ENCODE measurements at regions not wholly inside any gene's neighbourhood (a gene's known extent, or its start where the extent isn't known, plus 50 kb on each side); places are given as distances from the start of the nearest gene placed in this dataset.

DNA sequence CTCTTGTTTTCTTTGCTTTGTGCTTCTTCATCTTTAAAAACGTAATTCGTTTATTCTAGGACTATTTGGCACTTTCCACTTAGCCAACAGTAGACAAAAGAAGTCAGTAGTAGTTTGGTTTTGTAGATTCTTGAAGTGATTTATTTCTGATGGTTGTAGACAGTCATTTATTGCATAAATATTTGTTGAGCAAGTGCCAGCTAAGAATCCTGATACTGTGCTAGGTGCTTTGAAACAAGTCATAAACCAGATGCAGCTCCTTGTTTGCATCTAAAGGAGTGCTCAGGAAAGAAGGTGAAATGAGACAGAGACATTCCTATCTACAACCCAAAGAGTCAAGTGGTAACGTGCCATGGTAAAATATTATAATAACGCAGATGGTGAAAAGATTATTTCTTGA lies 469.1 kb downstream of the GJA1 start:
- CTCF ChIA-PET: no interaction called here
- TF ChIP-seq HMGXB4 (CRISPR knock-in tag; IDR thresholded peaks at IDR 0.05; ENCODE audit: borderline replicate concordance): no peak
- TF ChIP-seq, protein P1, sequence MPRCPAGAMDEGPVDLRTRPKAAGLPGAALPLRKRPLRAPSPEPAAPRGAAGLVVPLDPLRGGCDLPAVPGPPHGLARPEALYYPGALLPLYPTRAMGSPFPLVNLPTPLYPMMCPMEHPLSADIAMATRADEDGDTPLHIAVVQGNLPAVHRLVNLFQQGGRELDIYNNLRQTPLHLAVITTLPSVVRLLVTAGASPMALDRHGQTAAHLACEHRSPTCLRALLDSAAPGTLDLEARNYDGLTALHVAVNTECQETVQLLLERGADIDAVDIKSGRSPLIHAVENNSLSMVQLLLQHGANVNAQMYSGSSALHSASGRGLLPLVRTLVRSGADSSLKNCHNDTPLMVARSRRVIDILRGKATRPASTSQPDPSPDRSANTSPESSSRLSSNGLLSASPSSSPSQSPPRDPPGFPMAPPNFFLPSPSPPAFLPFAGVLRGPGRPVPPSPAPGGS (IDR thresholded peaks at IDR 0.05): no peak
- TF ChIP-seq JUN (IDR thresholded peaks at IDR 0.05): no peak
- no peak for TF ChIP-seq HEYL (CRISPR knock-in tag; IDR thresholded peaks at IDR 0.05)
- TF ChIP-seq SREBF2 (IDR thresholded peaks at IDR 0.05): no peak
- TF ChIP-seq HOXB5 (CRISPR knock-in tag; IDR thresholded peaks at IDR 0.05): no peak
- TF ChIP-seq, protein P2, sequence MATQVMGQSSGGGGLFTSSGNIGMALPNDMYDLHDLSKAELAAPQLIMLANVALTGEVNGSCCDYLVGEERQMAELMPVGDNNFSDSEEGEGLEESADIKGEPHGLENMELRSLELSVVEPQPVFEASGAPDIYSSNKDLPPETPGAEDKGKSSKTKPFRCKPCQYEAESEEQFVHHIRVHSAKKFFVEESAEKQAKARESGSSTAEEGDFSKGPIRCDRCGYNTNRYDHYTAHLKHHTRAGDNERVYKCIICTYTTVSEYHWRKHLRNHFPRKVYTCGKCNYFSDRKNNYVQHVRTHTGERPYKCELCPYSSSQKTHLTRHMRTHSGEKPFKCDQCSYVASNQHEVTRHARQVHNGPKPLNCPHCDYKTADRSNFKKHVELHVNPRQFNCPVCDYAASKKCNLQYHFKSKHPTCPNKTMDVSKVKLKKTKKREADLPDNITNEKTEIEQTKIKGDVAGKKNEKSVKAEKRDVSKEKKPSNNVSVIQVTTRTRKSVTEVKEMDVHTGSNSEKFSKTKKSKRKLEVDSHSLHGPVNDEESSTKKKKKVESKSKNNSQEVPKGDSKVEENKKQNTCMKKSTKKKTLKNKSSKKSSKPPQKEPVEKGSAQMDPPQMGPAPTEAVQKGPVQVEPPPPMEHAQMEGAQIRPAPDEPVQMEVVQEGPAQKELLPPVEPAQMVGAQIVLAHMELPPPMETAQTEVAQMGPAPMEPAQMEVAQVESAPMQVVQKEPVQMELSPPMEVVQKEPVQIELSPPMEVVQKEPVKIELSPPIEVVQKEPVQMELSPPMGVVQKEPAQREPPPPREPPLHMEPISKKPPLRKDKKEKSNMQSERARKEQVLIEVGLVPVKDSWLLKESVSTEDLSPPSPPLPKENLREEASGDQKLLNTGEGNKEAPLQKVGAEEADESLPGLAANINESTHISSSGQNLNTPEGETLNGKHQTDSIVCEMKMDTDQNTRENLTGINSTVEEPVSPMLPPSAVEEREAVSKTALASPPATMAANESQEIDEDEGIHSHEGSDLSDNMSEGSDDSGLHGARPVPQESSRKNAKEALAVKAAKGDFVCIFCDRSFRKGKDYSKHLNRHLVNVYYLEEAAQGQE (IDR thresholded peaks at IDR 0.05): no peak
- TF ChIP-seq CBX2 (IDR thresholded peaks at IDR 0.05; ENCODE audit: borderline replicate concordance, low read depth): no peak
- TF ChIP-seq ESRRA (IDR thresholded peaks at IDR 0.05; ENCODE audit: borderline replicate concordance, low read length): no peak
- no peak for TF ChIP-seq PHF8 (IDR thresholded peaks at IDR 0.05; ENCODE audit: borderline replicate concordance, low read depth)
- TF ChIP-seq POLR2A (IDR thresholded peaks at IDR 0.05; ENCODE audit: low read length): no peak
- TF ChIP-seq ZC3H11A (IDR thresholded peaks at IDR 0.05): no peak
- TF ChIP-seq RAD21 (conservative IDR thresholded peaks at IDR 0.05 in 1 of 2, IDR thresholded peaks at IDR 0.05 in 1 of 2): no peak
- TF ChIP-seq PBX3 (IDR thresholded peaks at IDR 0.05): no peak
- TF ChIP-seq, protein P3, sequence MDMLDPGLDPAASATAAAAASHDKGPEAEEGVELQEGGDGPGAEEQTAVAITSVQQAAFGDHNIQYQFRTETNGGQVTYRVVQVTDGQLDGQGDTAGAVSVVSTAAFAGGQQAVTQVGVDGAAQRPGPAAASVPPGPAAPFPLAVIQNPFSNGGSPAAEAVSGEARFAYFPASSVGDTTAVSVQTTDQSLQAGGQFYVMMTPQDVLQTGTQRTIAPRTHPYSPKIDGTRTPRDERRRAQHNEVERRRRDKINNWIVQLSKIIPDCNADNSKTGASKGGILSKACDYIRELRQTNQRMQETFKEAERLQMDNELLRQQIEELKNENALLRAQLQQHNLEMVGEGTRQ (IDR thresholded peaks at IDR 0.05): no peak
- TF ChIP-seq ZSCAN20 (CRISPR knock-in tag; IDR thresholded peaks at IDR 0.05): no peak
- no peak for TF ChIP-seq CEBPB (IDR thresholded peaks at IDR 0.05)
- TF ChIP-seq, protein P4, sequence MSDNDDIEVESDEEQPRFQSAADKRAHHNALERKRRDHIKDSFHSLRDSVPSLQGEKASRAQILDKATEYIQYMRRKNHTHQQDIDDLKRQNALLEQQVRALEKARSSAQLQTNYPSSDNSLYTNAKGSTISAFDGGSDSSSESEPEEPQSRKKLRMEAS (IDR thresholded peaks at IDR 0.05): no peak
- DNase-seq (ENCODE audit: low read depth in 1 of 2, low spot score in 1 of 2) (no peak), FAIRE-seq (no peak), ATAC-seq (no peak)
- Histone ChIP-seq H3K4me3 (no peak overlapping the region), H3K4me2 (no peak overlapping the region), H3K4me1 (no peaks in the 10 kb centered on the region), H3K9me3 (no peaks in the 10 kb centered on the region; the same call in 2 of the 3 replicates), H3K27ac (no peak overlapping the region)
- POLR2A ChIA-PET: no interaction called here
- WGBS (ENCODE audit: missing lambda C conversion rate): 32% methylated on average over 4 of the region's 4 CpGs

- Histone ChIP-seq H3K4me2 (no peak overlapping the region), H3K4me3 (no peak overlapping the region), H3K9me3 (no peaks in the 10 kb centered on the region; the same call in 2 of the 3 replicates), H3K4me1 (no peaks in the 10 kb centered on the region), H3K27ac (no peak overlapping the region)
- no peak for DNase-seq (ENCODE audit: low read depth in 1 of 2, low spot score in 1 of 2)
- WGBS (ENCODE audit: missing lambda C conversion rate): 10% methylated on average over 1 of the region's 1 CpG
- ChIA-PET CTCF (no interaction called here), POLR2A (no interaction called here)
- FAIRE-seq: no peak
- TF ChIP-seq FOSL2 (IDR thresholded peaks at IDR 0.05) (no peak), FOSL2 (CRISPR knock-in tag; IDR thresholded peaks at IDR 0.05) (0 out of 2 replicates have a peak, but pooled peaks have one; percentile 16), HOXA7 (CRISPR knock-in tag; IDR thresholded peaks at IDR 0.05) (no peak)
- no peak for ATAC-seq
Measured at GRCh38 chr6:121912905-121913304, 477.5 kb downstream of the GJA1 start.

Measured in A549 (cell line).